IMR-90 (cell line): ENCODE measurements at regions not wholly inside any gene's neighbourhood (a gene's known extent, or its start where the extent isn't known, plus 50 kb on each side); places are given as distances from the start of the nearest gene placed in this dataset.

Experiments
- ATAC-seq: fragments of 200-7000 bp; cut with Tn5 transposase; 2 replicates; pipeline ENCODE4 v1.9.1; 2020; ENCODE audit warnings: low read depth, mild to moderate bottlenecking, moderate library complexity
- BruUV-seq: library from RNA; stranded (reverse); fragments of 400-500 nt; replicated peaks from 2 replicates; lab custom pipeline; 2021; lab: Mats Ljungman, UMichigan
- CTCF ChIA-PET: fragments of 300-600 bp; formaldehyde crosslinking; extraction: SDS; loops from one replicate; lab custom pipeline; 2021; ENCODE audit warnings: antibody characterized with exemption; lab: Yijun Ruan, JAX
- POLR2A ChIA-PET: fragments of 300-600 bp; sonication (Branson Sonifier 250); formaldehyde crosslinking; loops from one replicate; lab custom pipeline; 2022; ENCODE audit warnings: antibody characterized with exemption; ENCODE audit not compliant: unreplicated experiment; lab: Charles Lee
- DNase-seq: peaks from one replicate; pipeline ENCODE4 v3.0.0; 2013
- H2AFZ ChIP-seq: replicated peaks from 2 replicates; pipeline ENCODE3; 2013; ENCODE audit warnings: low read length, mild to moderate bottlenecking; ENCODE audit not compliant: poor library complexity
- H2AK5ac ChIP-seq: 2 replicates; pipeline ENCODE4 v1.6.1; 2013; ENCODE audit warnings: low read depth, low read length, inconsistent platforms
- H2AK9ac ChIP-seq: replicated peaks from 2 replicates; pipeline ENCODE3; 2013; ENCODE audit warnings: mild to moderate bottlenecking, low read depth, low read length, moderate library complexity; ENCODE audit not compliant: poor library complexity
- H2BK120ac ChIP-seq: 2 replicates; pipeline ENCODE4 v1.6.1; 2013; ENCODE audit warnings: low read depth, low read length, inconsistent platforms
- H2BK15ac ChIP-seq: 3 replicates; pipeline ENCODE4 v1.6.1; 2013; ENCODE audit warnings: low read depth, low read length, inconsistent platforms
- H2BK20ac ChIP-seq: 2 replicates; pipeline ENCODE4 v1.6.1; 2013; ENCODE audit warnings: low read depth, mild to moderate bottlenecking, inconsistent platforms, low read length, moderate library complexity
- H2BK5ac ChIP-seq: 2 replicates; pipeline ENCODE4 v1.6.1; 2013; ENCODE audit warnings: mild to moderate bottlenecking, low read depth, low read length, inconsistent platforms; ENCODE audit not compliant: poor library complexity, severe bottlenecking
- H3K14ac ChIP-seq: replicated peaks from 2 replicates; pipeline ENCODE4 v1.6.1; 2013; ENCODE audit warnings: low read depth, low read length, inconsistent platforms
- H3K18ac ChIP-seq: 2 replicates; pipeline ENCODE4 v1.6.1; 2013; ENCODE audit warnings: low read depth, low read length, control low read depth
- H3K23ac ChIP-seq: 2 replicates; pipeline ENCODE4 v1.6.1; 2013; ENCODE audit warnings: low read depth, low read length, inconsistent platforms
- H3K27ac ChIP-seq: 2 replicates; pipeline ENCODE4 v1.5.1; 2013; ENCODE audit warnings: mild to moderate bottlenecking, control low read depth, low read length; ENCODE audit not compliant: insufficient read depth
- H3K27me3 ChIP-seq: 2 replicates; pipeline ENCODE4 v1.6.1; 2013; ENCODE audit warnings: low read length; ENCODE audit not compliant: control insufficient read depth, insufficient read depth
- H3K36me3 ChIP-seq: 2 replicates; pipeline ENCODE4 v1.6.1; 2013; ENCODE audit warnings: low read length, mixed read lengths; ENCODE audit not compliant: control insufficient read depth, insufficient read depth
- H3K4ac ChIP-seq: 2 replicates; pipeline ENCODE4 v1.6.1; 2013; ENCODE audit warnings: low read depth, low read length, inconsistent platforms
- H3K4me1 ChIP-seq: 2 replicates; pipeline ENCODE4 v1.6.1; 2013; ENCODE audit warnings: low read length, mixed read lengths; ENCODE audit not compliant: control insufficient read depth, insufficient read depth
- H3K4me2 ChIP-seq: 2 replicates; pipeline ENCODE4 v1.6.1; 2013; ENCODE audit warnings: low read depth, mild to moderate bottlenecking, control low read depth, low read length, moderate library complexity
- H3K4me3 ChIP-seq: 2 replicates; pipeline ENCODE4 v1.5.1; 2013; ENCODE audit warnings: low read depth, mild to moderate bottlenecking, control low read depth, low read length, moderate library complexity; ENCODE audit not compliant: insufficient read depth
- H3K56ac ChIP-seq: 2 replicates; pipeline ENCODE4 v1.6.1; 2013; ENCODE audit warnings: low read length, inconsistent platforms; ENCODE audit not compliant: insufficient read depth; ENCODE audit errors: extremely low read depth
- H3K79me1 ChIP-seq, 2 experiments: 2 replicates each; pipeline ENCODE4 v1.6.1; 2013; ENCODE audit warnings: low read length in 2 of 2, inconsistent platforms in 1 of 2, low read depth in 1 of 2
- H3K9ac ChIP-seq: 2 replicates; pipeline ENCODE4 v1.6.1; 2013; ENCODE audit warnings: low read depth, low read length, control low read depth
- H3K9me1 ChIP-seq: 2 replicates; pipeline ENCODE4 v1.6.1; 2013; ENCODE audit warnings: low read length, inconsistent platforms; ENCODE audit not compliant: insufficient read depth
- H3K9me3 ChIP-seq: 2 replicates; pipeline ENCODE4 v1.6.1; 2013; ENCODE audit warnings: low read length; ENCODE audit not compliant: control insufficient read depth, insufficient read depth
- H4K20me1 ChIP-seq: 2 replicates; pipeline ENCODE4 v1.6.1; 2013; ENCODE audit warnings: low read length, inconsistent platforms; ENCODE audit not compliant: insufficient read depth
- H4K5ac ChIP-seq: 2 replicates; pipeline ENCODE4 v1.6.1; 2013; ENCODE audit warnings: mild to moderate bottlenecking, low read depth, low read length, control low read depth
- H4K8ac ChIP-seq, 2 experiments: 2 replicates each; pipeline ENCODE4 v1.6.1; 2013; ENCODE audit warnings: low read depth in 2 of 2, low read length in 2 of 2, control low read depth in 1 of 2, inconsistent platforms in 1 of 2
- H4K91ac ChIP-seq: 2 replicates; pipeline ENCODE4 v1.6.1; 2013; ENCODE audit warnings: low read depth, low read length, inconsistent platforms; ENCODE audit not compliant: insufficient read depth
- MXI1 ChIP-seq: IDR thresholded peaks from 2 replicates; pipeline ENCODE4 v1.6.1; 2012; ENCODE audit warnings: low read depth, mild to moderate bottlenecking, low read length, moderate library complexity, borderline replicate concordance
- WGBS, 2 experiments: methylation state at CpG; one replicate each; pipeline versions ENCODE4 v1.1.5 to v1.1.7; 2013; ENCODE audit warnings: missing lambda C conversion rate in 2 of 2; ENCODE audit not compliant: insufficient read length in 1 of 2; ENCODE audit errors: extremely low coverage in 2 of 2; 5-methylcytosine and 5-hydroxymethylcytosine counted together
- dilution Hi-C: fragments of 300-500 bp; cut with HindIII; formaldehyde crosslinking; loops from one replicate; pipeline ENCODE4 v1.14.3; 2018; ENCODE audit warnings: low sequenced_read_pairs; ENCODE audit not compliant: unreplicated experiment
- in situ Hi-C: fragments of 300-500 bp; cut with MboI; formaldehyde crosslinking; loops from 3 replicates; pipeline ENCODE4 v1.14.3; 2019; ENCODE audit warnings: low sequenced_read_pairs, inconsistent platforms, mixed read lengths
- intact Hi-C: fragments of 100-400 bp; cut with micrococcal nuclease; formaldehyde crosslinking; loops from 2 replicates; pipeline ENCODE4 v1.10.0; 2022

- no peak overlapping the region for H3K14ac ChIP-seq
- no peak overlapping the region for H3K27ac ChIP-seq
- no peak for ATAC-seq
- H3K56ac ChIP-seq: no peak overlapping the region
- intact Hi-C loops (no loop called here), in situ Hi-C loops (no loop called here), dilution Hi-C loops (no loop called here)
- H3K18ac ChIP-seq: no peak overlapping the region
- CTCF ChIA-PET: no interaction called here
- H4K8ac ChIP-seq: no peak overlapping the region
- H3K9ac ChIP-seq: no peak overlapping the region
- no peak for DNase-seq
- POLR2A ChIA-PET: no interaction called here
- H3K4me3 ChIP-seq: no peak overlapping the region
- no peak overlapping the region for H2AK9ac ChIP-seq
- no peak overlapping the region for H2BK120ac ChIP-seq
- H2BK20ac ChIP-seq: no peak overlapping the region
- no peak overlapping the region for H4K91ac ChIP-seq
- no peaks in the 10 kb centered on the region for H3K9me1 ChIP-seq
- no peak overlapping the region for H4K5ac ChIP-seq
- H2BK15ac ChIP-seq: no peak overlapping the region
- no peaks in the 10 kb centered on the region for H4K20me1 ChIP-seq
- no peak overlapping the region for H2AFZ ChIP-seq
- no peak overlapping the region for H3K4me2 ChIP-seq
- no peak overlapping the region for H2BK5ac ChIP-seq
- no peaks in the 10 kb centered on the region for H3K27me3 ChIP-seq
- BruUV-seq: no TSS peak
- no peak for TF ChIP-seq MXI1
- no peaks in the 10 kb centered on the region for H3K79me1 ChIP-seq
- 83% methylated on average over 1 of the region's 11 CpGs; no CpG with 5 or more reads in 1 of the 2 experiments for WGBS, 2 experiments
- no peak overlapping the region for H3K23ac ChIP-seq
- no peak overlapping the region for H2AK5ac ChIP-seq
- H3K36me3 ChIP-seq: no peaks in the 10 kb centered on the region
- no peaks in the 10 kb centered on the region for H3K9me3 ChIP-seq
- H3K4me1 ChIP-seq: no peaks in the 10 kb centered on the region
- H3K4ac ChIP-seq: no peak overlapping the region
Measured at GRCh38 chr6:91715171-91715805, 1128.4 kb upstream of the MAP3K7 start.
